ENCODE measurements at regions not wholly inside any gene's neighbourhood (a gene's known extent, or its start where the extent isn't known, plus 50 kb on each side); places are given as distances from the start of the nearest gene placed in this dataset.

DNA sequence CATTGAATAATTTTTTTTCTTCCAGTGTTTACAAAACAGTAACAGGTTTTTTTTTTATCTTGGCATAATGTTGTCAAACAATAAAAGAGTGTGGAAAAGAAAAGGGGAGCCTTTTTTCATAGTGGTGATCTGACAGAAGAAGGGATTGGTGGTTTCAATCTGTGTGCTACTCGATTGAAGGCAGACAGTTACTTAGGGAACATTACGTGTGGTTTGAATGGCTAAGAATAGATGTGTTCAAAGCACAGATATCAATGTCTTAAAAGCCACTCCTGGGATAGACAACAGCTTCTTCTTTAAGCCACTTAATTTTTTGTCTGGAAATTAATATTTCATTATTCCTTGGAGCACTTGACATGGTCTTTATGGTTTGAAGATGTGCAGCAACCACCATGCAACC lies 558.6 kb upstream of the ADGRL2 start:
- TF ChIP-seq, protein P1, sequence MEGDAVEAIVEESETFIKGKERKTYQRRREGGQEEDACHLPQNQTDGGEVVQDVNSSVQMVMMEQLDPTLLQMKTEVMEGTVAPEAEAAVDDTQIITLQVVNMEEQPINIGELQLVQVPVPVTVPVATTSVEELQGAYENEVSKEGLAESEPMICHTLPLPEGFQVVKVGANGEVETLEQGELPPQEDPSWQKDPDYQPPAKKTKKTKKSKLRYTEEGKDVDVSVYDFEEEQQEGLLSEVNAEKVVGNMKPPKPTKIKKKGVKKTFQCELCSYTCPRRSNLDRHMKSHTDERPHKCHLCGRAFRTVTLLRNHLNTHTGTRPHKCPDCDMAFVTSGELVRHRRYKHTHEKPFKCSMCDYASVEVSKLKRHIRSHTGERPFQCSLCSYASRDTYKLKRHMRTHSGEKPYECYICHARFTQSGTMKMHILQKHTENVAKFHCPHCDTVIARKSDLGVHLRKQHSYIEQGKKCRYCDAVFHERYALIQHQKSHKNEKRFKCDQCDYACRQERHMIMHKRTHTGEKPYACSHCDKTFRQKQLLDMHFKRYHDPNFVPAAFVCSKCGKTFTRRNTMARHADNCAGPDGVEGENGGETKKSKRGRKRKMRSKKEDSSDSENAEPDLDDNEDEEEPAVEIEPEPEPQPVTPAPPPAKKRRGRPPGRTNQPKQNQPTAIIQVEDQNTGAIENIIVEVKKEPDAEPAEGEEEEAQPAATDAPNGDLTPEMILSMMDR (IDR thresholded peaks at IDR 0.05; ENCODE audit: insufficient read depth, low read length, poor library complexity, severe bottlenecking) = no peak
- H3K27me3 ChIP-seq (replicated peaks; ENCODE audit: control insufficient read depth, insufficient read depth, low read length) = no peaks in the 10 kb centered on the region
- DNase-seq (ENCODE audit: extremely low read depth, insufficient read length) = no peak
- no peaks in the 10 kb centered on the region for H3K36me3 ChIP-seq (ENCODE audit: control insufficient read depth, insufficient read depth, low read length)
- H3K4me3 ChIP-seq (replicated peaks; ENCODE audit: low read depth, low read length) = no peak overlapping the region

GRCh38 chr1:81238129-81238528 lies 562.6 kb upstream of the ADGRL2 start:
- Histone ChIP-seq H3K27me3 (replicated peaks; ENCODE audit: control insufficient read depth, insufficient read depth, low read length) (no peaks in the 10 kb centered on the region), H3K36me3 (ENCODE audit: control insufficient read depth, insufficient read depth, low read length) (no peaks in the 10 kb centered on the region), H3K4me3 (replicated peaks; ENCODE audit: low read depth, low read length) (peak overlapping the region; percentile 47)
- TF ChIP-seq, protein P1 (IDR thresholded peaks at IDR 0.05; ENCODE audit: insufficient read depth, low read length, poor library complexity, severe bottlenecking) = no peak
- no peak for DNase-seq (ENCODE audit: extremely low read depth, insufficient read length)

DNA sequence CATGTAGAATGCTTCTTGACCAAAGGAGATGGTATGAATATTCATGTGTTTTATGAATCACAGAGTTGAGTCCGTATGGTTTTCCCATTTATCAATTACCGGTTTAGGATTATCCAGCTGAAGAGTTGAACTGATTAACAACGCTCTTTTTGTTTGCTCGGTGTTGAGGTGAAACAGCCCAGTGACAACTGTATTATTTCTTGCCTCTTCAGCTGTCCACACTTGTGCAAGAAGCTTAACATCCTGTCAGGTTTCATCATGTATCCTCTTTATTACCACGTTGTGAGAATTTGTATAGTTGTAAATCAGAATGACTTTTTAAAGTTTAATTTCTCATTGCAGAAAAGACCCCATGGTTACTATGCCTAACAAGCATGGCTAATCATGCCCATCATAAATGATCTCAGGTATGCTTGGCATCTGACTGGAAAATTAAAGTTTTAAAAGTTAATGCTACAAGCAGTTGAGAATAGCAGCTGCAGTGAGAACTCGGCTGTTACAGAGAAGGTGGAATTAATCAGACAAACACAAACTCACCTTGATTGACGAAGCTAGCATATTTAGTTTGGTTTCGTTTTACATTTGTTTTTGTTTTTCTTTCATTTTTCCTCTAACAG lies 563.2 kb upstream of the ADGRL2 start:
- H3K36me3 ChIP-seq (ENCODE audit: control insufficient read depth, insufficient read depth, low read length) = no peaks in the 10 kb centered on the region
- TF ChIP-seq, protein P1 (IDR thresholded peaks at IDR 0.05; ENCODE audit: insufficient read depth, low read length, poor library complexity, severe bottlenecking) = no peak
- no peaks in the 10 kb centered on the region for H3K27me3 ChIP-seq (replicated peaks; ENCODE audit: control insufficient read depth, insufficient read depth, low read length)
- H3K4me3 ChIP-seq (replicated peaks; ENCODE audit: low read depth, low read length) = peak overlapping the region; percentile 47
- DNase-seq (ENCODE audit: extremely low read depth, insufficient read length) = no peak

DNA sequence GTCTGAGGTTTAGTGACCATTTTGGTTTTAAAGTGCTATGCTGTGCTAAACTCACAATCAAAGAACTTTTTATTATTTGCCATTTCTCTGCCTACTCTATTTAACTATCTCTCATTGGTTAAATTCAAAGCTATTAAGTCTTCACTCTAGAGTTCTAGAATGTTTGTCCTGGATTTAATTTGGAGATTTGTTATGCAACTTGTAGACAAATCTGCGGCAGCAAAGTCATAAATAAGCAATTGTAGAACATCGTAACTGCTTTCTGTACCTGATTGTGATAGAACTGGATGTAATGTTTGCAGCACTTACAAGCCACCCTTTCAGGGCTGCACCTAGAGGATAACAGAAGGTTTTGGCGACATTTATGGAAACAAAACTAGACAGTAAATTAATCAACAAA lies 566.5 kb upstream of the ADGRL2 start:
- Histone ChIP-seq H3K27me3 (replicated peaks; ENCODE audit: control insufficient read depth, insufficient read depth, low read length) (no peaks in the 10 kb centered on the region), H3K36me3 (ENCODE audit: control insufficient read depth, insufficient read depth, low read length) (no peaks in the 10 kb centered on the region), H3K4me3 (replicated peaks; ENCODE audit: low read depth, low read length) (no peak overlapping the region)
- DNase-seq (ENCODE audit: extremely low read depth, insufficient read length) = no peak
- TF ChIP-seq, protein P1 (IDR thresholded peaks at IDR 0.05; ENCODE audit: insufficient read depth, low read length, poor library complexity, severe bottlenecking) = no peak

GRCh38 chr1:81233591-81233990 lies 567.1 kb upstream of the ADGRL2 start:
- TF ChIP-seq, protein P1 (IDR thresholded peaks at IDR 0.05; ENCODE audit: insufficient read depth, low read length, poor library complexity, severe bottlenecking) = no peak
- no peak overlapping the region for H3K4me3 ChIP-seq (replicated peaks; ENCODE audit: low read depth, low read length)
- no peak for DNase-seq (ENCODE audit: extremely low read depth, insufficient read length)
- no peaks in the 10 kb centered on the region for H3K36me3 ChIP-seq (ENCODE audit: control insufficient read depth, insufficient read depth, low read length)
- no peaks in the 10 kb centered on the region for H3K27me3 ChIP-seq (replicated peaks; ENCODE audit: control insufficient read depth, insufficient read depth, low read length)

- DNase-seq (ENCODE audit: extremely low read depth, insufficient read length) = no peak
- H3K27me3 ChIP-seq (replicated peaks; ENCODE audit: control insufficient read depth, insufficient read depth, low read length) = no peaks in the 10 kb centered on the region
- no peaks in the 10 kb centered on the region for H3K36me3 ChIP-seq (ENCODE audit: control insufficient read depth, insufficient read depth, low read length)
- no peak overlapping the region for H3K4me3 ChIP-seq (replicated peaks; ENCODE audit: low read depth, low read length)
- TF ChIP-seq, protein P1 (IDR thresholded peaks at IDR 0.05; ENCODE audit: insufficient read depth, low read length, poor library complexity, severe bottlenecking) = no peak
Observed at GRCh38 chr1:81232420-81232819, 568.3 kb upstream of the ADGRL2 start.

All from GM06990 (cell line).